ENCODE measurements at regions not wholly inside any gene's neighbourhood (a gene's known extent, or its start where the extent isn't known, plus 50 kb on each side); places are given as distances from the start of the nearest gene placed in this dataset.
A peak's percentile ranks its signal among the peaks of the same experiment; 100 is the strongest.

- no peak overlapping the region for H3K9ac ChIP-seq
Observed at GRCh38 chr2:225223301-225223700, 176.2 kb upstream of the NYAP2 start.

GRCh38 chr2:225207471-225207870, 165.2 kb upstream of the DOCK10 start:
- H3K36me3 Mint-ChIP-seq: no peaks in the 10 kb centered on the region
- Histone ChIP-seq H3K27ac (no peak overlapping the region), H3K79me2 (ENCODE audit: low read depth) (no peaks in the 10 kb centered on the region), H2AFZ (replicated peaks) (no peak overlapping the region), H3K9me3 (ENCODE audit: low read depth) (no peaks in the 10 kb centered on the region), H3K4me3 (no peak overlapping the region), H4K20me1 (ENCODE audit: low read depth) (no peaks in the 10 kb centered on the region), H3F3A (ENCODE audit: low read depth) (no peaks in the 10 kb centered on the region), H3K4me2 (no peak overlapping the region), H3K27me3 (no peaks in the 10 kb centered on the region), H3K36me3 (no peaks in the 10 kb centered on the region), H3K4me1 (no peaks in the 10 kb centered on the region), H3K9ac (no peak overlapping the region)
- no peaks in the 10 kb centered on the region for H3K9me3 Mint-ChIP-seq
- H3K4me3 Mint-ChIP-seq: no peak overlapping the region
- TF ChIP-seq EZH2phosphoT487 (IDR thresholded peaks at IDR 0.05) (no peak), EZH2 (IDR thresholded peaks at IDR 0.05) (no peak), CTCF (IDR thresholded peaks at IDR 0.05) (no peak)
- no peaks in the 10 kb centered on the region for H3K4me1 Mint-ChIP-seq
- no peak overlapping the region for H3K27ac Mint-ChIP-seq
- no peak for DNase-seq (ENCODE audit: low spot score)
- no peaks in the 10 kb centered on the region for H3K27me3 Mint-ChIP-seq (ENCODE audit: insufficient read depth, low read depth)

More at GRCh38 chr2:225223301-225223700, 176.2 kb upstream of the NYAP2 start:
- TF ChIP-seq CTCF (IDR thresholded peaks at IDR 0.05) (no peak), EZH2phosphoT487 (IDR thresholded peaks at IDR 0.05) (no peak), EZH2 (IDR thresholded peaks at IDR 0.05) (no peak)
- Histone ChIP-seq H3F3A (ENCODE audit: low read depth) (no peaks in the 10 kb centered on the region), H3K4me2 (no peak overlapping the region), H3K4me1 (no peaks in the 10 kb centered on the region), H3K36me3 (no peaks in the 10 kb centered on the region), H3K27ac (no peak overlapping the region), H2AFZ (replicated peaks) (peak overlapping the region; percentile 45), H4K20me1 (ENCODE audit: low read depth) (no peaks in the 10 kb centered on the region), H3K4me3 (no peak overlapping the region), H3K79me2 (ENCODE audit: low read depth) (no peaks in the 10 kb centered on the region), H3K27me3 (no peaks in the 10 kb centered on the region), H3K9me3 (ENCODE audit: low read depth) (no peaks in the 10 kb centered on the region)
- Mint-ChIP-seq H3K4me3 (no peak overlapping the region), H3K27ac (no peak overlapping the region), H3K4me1 (no peaks in the 10 kb centered on the region), H3K27me3 (ENCODE audit: insufficient read depth, low read depth) (no peaks in the 10 kb centered on the region), H3K36me3 (no peaks in the 10 kb centered on the region), H3K9me3 (no peaks in the 10 kb centered on the region)
- DNase-seq (ENCODE audit: low spot score): no peak

- H3K9ac ChIP-seq: no peak overlapping the region
- no peaks in the 10 kb centered on the region for H3K27me3 ChIP-seq
- H3K4me1 ChIP-seq: no peaks in the 10 kb centered on the region
- no peaks in the 10 kb centered on the region for H3K36me3 Mint-ChIP-seq
- TF ChIP-seq EZH2 (IDR thresholded peaks at IDR 0.05) (no peak), CTCF (IDR thresholded peaks at IDR 0.05) (no peak), EZH2phosphoT487 (IDR thresholded peaks at IDR 0.05) (no peak)
- no peak overlapping the region for H3K27ac ChIP-seq
- H3K4me2 ChIP-seq: no peak overlapping the region
- H3K4me3 ChIP-seq: no peak overlapping the region
- no peaks in the 10 kb centered on the region for H3K27me3 Mint-ChIP-seq (ENCODE audit: insufficient read depth, low read depth)
- no peaks in the 10 kb centered on the region for H3K4me1 Mint-ChIP-seq
- H3K4me3 Mint-ChIP-seq: no peak overlapping the region
- H3K36me3 ChIP-seq: no peaks in the 10 kb centered on the region
- H3K9me3 ChIP-seq (ENCODE audit: low read depth): no peaks in the 10 kb centered on the region
- no peaks in the 10 kb centered on the region for H3F3A ChIP-seq (ENCODE audit: low read depth)
- H2AFZ ChIP-seq (replicated peaks): no peak overlapping the region
- no peak overlapping the region for H3K27ac Mint-ChIP-seq
- H4K20me1 ChIP-seq (ENCODE audit: low read depth): no peaks in the 10 kb centered on the region
- H3K79me2 ChIP-seq (ENCODE audit: low read depth): no peaks in the 10 kb centered on the region
- no peak for DNase-seq (ENCODE audit: low spot score)
- H3K9me3 Mint-ChIP-seq: no peaks in the 10 kb centered on the region
Observed at GRCh38 chr2:225207043-225207442, 164.8 kb upstream of the DOCK10 start.
